GM12874 (cell line): ENCODE measurements at regions not wholly inside any gene's neighbourhood (a gene's known extent, or its start where the extent isn't known, plus 50 kb on each side); places are given as distances from the start of the nearest gene placed in this dataset.

ENCODE experiments used
- CTCF ChIP-seq: IDR thresholded peaks from 2 replicates; pipeline ENCODE4 v1.5.1; 2011; ENCODE audit warnings: low read depth, mild to moderate bottlenecking, control low read depth, low read length, moderate library complexity; ENCODE audit not compliant: insufficient read depth

- TF ChIP-seq CTCF: no peak
These were observed 121.2 kb downstream of the GASK1B start for GRCh38 chr4:158051401-158052235.

- TF ChIP-seq CTCF: no peak
These were observed 121.9 kb downstream of the GASK1B start for GRCh38 chr4:158050942-158051341.

- TF ChIP-seq CTCF: no peak
These were observed 126.5 kb downstream of the GASK1B start for GRCh38 chr4:158046345-158046744.

- no peak for TF ChIP-seq CTCF
These were observed 128.7 kb downstream of the GASK1B start for GRCh38 chr4:158043971-158044618.

GRCh38 chr4:158042591-158043030 is 130.2 kb downstream of the GASK1B start:
- no peak for TF ChIP-seq CTCF

GRCh38 chr4:158038718-158039117 is 134.1 kb downstream of the GASK1B start:
- no peak for TF ChIP-seq CTCF

- no peak for TF ChIP-seq CTCF
These were observed 135.8 kb downstream of the GASK1B start for GRCh38 chr4:158036998-158037397.
